GM23338 (cell line): ENCODE measurements at regions not wholly inside any gene's neighbourhood (a gene's known extent, or its start where the extent isn't known, plus 50 kb on each side); places are given as distances from the start of the nearest gene placed in this dataset.

ENCODE experiments used
- ATAC-seq: fragments of 200-7000 bp; cut with Tn5 transposase; 3 replicates; pipeline ENCODE4 v1.9.1; 2020
- DNase-seq: peaks from one replicate; pipeline ENCODE4 v3.0.0-alpha.2; 2015; ENCODE audit warnings: low spot score
- H2AFZ ChIP-seq: fragments of 200-600 bp; sonication (generic); 2 replicates; pipeline ENCODE4 v1.8.0; 2016; ENCODE audit warnings: antibody characterized with exemption, mild to moderate bottlenecking, moderate library complexity
- H3F3A ChIP-seq: fragments of 200-600 bp; sonication (generic); replicated peaks from 2 replicates; pipeline ENCODE4 v1.8.0; 2017; ENCODE audit warnings: antibody characterized with exemption, mixed run types, low read depth
- H3K27ac ChIP-seq: fragments of 200-600 bp; sonication (generic); 2 replicates; pipeline ENCODE4 v1.6.1; 2016; ENCODE audit warnings: low read depth
- H3K27me3 ChIP-seq: fragments of 200-600 bp; sonication (generic); 2 replicates; pipeline ENCODE4 v1.8.0; 2016; ENCODE audit warnings: mild to moderate bottlenecking, mixed run types, moderate library complexity; ENCODE audit not compliant: insufficient read depth
- H3K36me3 ChIP-seq: fragments of 200-600 bp; sonication (generic); 2 replicates; pipeline ENCODE4 v1.8.0; 2016; ENCODE audit warnings: mild to moderate bottlenecking; ENCODE audit not compliant: insufficient read depth
- H3K4me1 ChIP-seq: fragments of 200-600 bp; sonication (generic); 2 replicates; pipeline ENCODE4 v1.8.0; 2016; ENCODE audit warnings: mild to moderate bottlenecking, moderate library complexity; ENCODE audit not compliant: insufficient read depth
- H3K4me2 ChIP-seq: fragments of 200-600 bp; sonication (generic); 2 replicates; pipeline ENCODE4 v1.7.1; 2017; ENCODE audit warnings: mixed run types
- H3K4me3 ChIP-seq: fragments of 200-600 bp; sonication (generic); 2 replicates; pipeline ENCODE4 v1.6.1; 2016; ENCODE audit warnings: mixed run types
- H3K79me2 ChIP-seq: fragments of 200-600 bp; sonication (generic); replicated peaks from 2 replicates; pipeline ENCODE4 v1.8.0; 2017; ENCODE audit warnings: mild to moderate bottlenecking; ENCODE audit not compliant: insufficient read depth
- H3K9me2 ChIP-seq: fragments of 200-600 bp; sonication (generic); 2 replicates; pipeline ENCODE4 v1.8.0; 2017; ENCODE audit not compliant: insufficient read depth
- H4K20me1 ChIP-seq: fragments of 200-600 bp; sonication (generic); replicated peaks from 2 replicates; pipeline ENCODE4 v1.8.0; 2017; ENCODE audit warnings: mild to moderate bottlenecking; ENCODE audit not compliant: insufficient read depth
- H3K27ac Mint-ChIP-seq: 2 replicates; pipeline ENCODE4 v1.8.0; 2020; ENCODE audit warnings: inconsistent platforms, mild to moderate bottlenecking, moderate library complexity, mixed read lengths
- H3K27me3 Mint-ChIP-seq: 3 replicates; pipeline ENCODE4 v1.8.0; 2022; ENCODE audit warnings: low read depth, mild to moderate bottlenecking, moderate library complexity, mixed read lengths, inconsistent platforms; ENCODE audit not compliant: insufficient read depth, poor library complexity
- H3K36me3 Mint-ChIP-seq: 3 replicates; pipeline ENCODE4 v1.8.0; 2021; ENCODE audit warnings: low read depth, mild to moderate bottlenecking, inconsistent platforms, moderate library complexity, mixed read lengths
- H3K4me1 Mint-ChIP-seq: 3 replicates; pipeline ENCODE4 v1.8.0; 2020; ENCODE audit warnings: mild to moderate bottlenecking, inconsistent platforms, mixed read lengths
- H3K4me3 Mint-ChIP-seq: 3 replicates; pipeline ENCODE4 v1.8.0; 2021; ENCODE audit warnings: moderate library complexity, mild to moderate bottlenecking, inconsistent platforms, mixed read lengths
- H3K9me3 Mint-ChIP-seq: 3 replicates; pipeline ENCODE4 v1.8.0; 2020; ENCODE audit warnings: moderate library complexity, mild to moderate bottlenecking, inconsistent platforms, mixed read lengths
- CREB1 ChIP-seq: fragments of 250-450 bp; sonication (Bioruptor Pico); IDR thresholded peaks from 2 replicates; pipeline ENCODE4 v1.5.0; 2020; ENCODE audit warnings: low read depth, mild to moderate bottlenecking, moderate library complexity
- EZH2 ChIP-seq: fragments of 200-600 bp; sonication (generic); IDR thresholded peaks from one replicate; pipeline ENCODE4 v1.8.0; 2017; ENCODE audit warnings: antibody characterized with exemption, mild to moderate bottlenecking, low read depth; ENCODE audit not compliant: unreplicated experiment
- EZH2phosphoT487 ChIP-seq: fragments of 200-600 bp; sonication (generic); IDR thresholded peaks from one replicate; pipeline ENCODE4 v1.8.1; 2018; ENCODE audit warnings: antibody characterized with exemption; ENCODE audit not compliant: unreplicated experiment
- JUNB ChIP-seq: IDR thresholded peaks from one replicate; pipeline ENCODE4 v1.6.1; 2016; ENCODE audit warnings: antibody characterized with exemption; ENCODE audit not compliant: unreplicated experiment
- POLR2AphosphoS5 ChIP-seq: IDR thresholded peaks from 2 replicates; pipeline ENCODE4 v1.6.1; 2016; ENCODE audit warnings: antibody characterized with exemption, low read depth
- STAT1 ChIP-seq: IDR thresholded peaks from one replicate; pipeline ENCODE4 v1.6.1; 2016; ENCODE audit warnings: antibody characterized with exemption; ENCODE audit not compliant: unreplicated experiment
- ZNF114 ChIP-seq: fragments of 250-450 bp; sonication (Bioruptor Pico); IDR thresholded peaks from 2 replicates; pipeline ENCODE4 v1.5.0; 2020; ENCODE audit warnings: mild to moderate bottlenecking, moderate library complexity
- ZNF331 ChIP-seq: fragments of 250-450 bp; sonication (Bioruptor Pico); IDR thresholded peaks from 2 replicates; pipeline ENCODE4 v1.5.0; 2020; ENCODE audit warnings: low read depth, mild to moderate bottlenecking, moderate library complexity
- TF ChIP-seq, protein P1 (sequence below): fragments of 250-450 bp; sonication (Bioruptor Pico); IDR thresholded peaks from 2 replicates; pipeline ENCODE4 v1.5.0; 2020; ENCODE audit warnings: mild to moderate bottlenecking, moderate library complexity
- TF ChIP-seq, protein P2 (sequence below): IDR thresholded peaks from one replicate; pipeline ENCODE4 v1.6.1; 2018; ENCODE audit warnings: antibody characterized with exemption; ENCODE audit not compliant: unreplicated experiment
- TF ChIP-seq, protein P3 (sequence below): IDR thresholded peaks from 2 replicates; pipeline ENCODE4 v1.6.1; 2016; ENCODE audit warnings: antibody characterized with exemption

DNA sequence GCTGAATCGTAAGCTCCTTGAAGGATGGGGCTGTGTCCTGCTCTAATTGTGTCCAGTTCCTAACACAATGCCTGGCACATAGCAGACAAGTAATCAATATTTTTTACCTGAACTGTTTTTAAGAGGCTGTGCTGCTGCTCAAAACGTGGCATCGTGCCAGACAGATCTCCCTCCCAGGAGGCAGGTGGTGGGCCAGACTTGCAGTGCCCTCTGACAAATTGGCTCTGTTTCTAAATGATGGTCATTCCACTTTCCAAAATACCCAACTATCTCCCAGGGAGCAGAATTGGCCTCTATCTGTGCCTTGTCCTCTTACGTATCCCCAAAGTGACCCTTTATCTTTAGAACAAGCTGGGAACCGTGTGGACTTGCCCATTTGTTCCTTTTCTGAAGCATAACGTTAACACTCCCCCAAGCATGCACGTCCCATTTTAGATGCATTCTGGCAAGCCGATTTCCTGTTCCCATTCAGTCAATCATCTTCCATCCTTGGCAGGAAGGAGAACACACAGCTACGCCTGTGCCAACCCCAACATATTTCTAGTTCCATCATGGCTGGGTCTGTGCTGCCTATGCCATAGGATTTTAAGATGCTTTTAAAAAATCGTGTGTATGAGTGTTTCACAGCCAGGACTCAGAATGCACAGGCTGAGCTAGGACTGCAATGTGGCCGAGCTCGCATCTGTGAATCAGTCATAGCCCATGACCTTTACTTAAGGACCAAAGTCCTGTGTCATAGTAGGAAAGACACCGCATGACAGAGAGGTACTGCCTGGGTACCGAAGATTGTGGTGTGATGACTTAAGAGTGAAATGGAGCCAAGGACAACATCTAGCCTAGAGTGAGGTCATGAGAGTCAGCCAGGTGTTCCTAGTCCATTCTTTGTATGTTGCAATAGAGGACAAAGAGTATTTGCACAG, 408.6 kb downstream of the PRDM2 start:
- no peaks in the 10 kb centered on the region for H3F3A ChIP-seq
- H3K27me3 ChIP-seq, result no peaks in the 10 kb centered on the region
- no peaks in the 10 kb centered on the region for H3K36me3 ChIP-seq
- H3K27me3 Mint-ChIP-seq, result peaks cover 5% of the 10 kb centered on the region
- no peak overlapping the region for H3K27ac ChIP-seq
- no peak overlapping the region for H3K27ac Mint-ChIP-seq
- no peaks in the 10 kb centered on the region for H3K4me1 ChIP-seq
- no peaks in the 10 kb centered on the region; the same call in 2 of the 3 replicates for H3K4me1 Mint-ChIP-seq
- no peak overlapping the region for H3K4me3 Mint-ChIP-seq
- no peaks in the 10 kb centered on the region for H3K79me2 ChIP-seq
- TF ChIP-seq, protein P1, sequence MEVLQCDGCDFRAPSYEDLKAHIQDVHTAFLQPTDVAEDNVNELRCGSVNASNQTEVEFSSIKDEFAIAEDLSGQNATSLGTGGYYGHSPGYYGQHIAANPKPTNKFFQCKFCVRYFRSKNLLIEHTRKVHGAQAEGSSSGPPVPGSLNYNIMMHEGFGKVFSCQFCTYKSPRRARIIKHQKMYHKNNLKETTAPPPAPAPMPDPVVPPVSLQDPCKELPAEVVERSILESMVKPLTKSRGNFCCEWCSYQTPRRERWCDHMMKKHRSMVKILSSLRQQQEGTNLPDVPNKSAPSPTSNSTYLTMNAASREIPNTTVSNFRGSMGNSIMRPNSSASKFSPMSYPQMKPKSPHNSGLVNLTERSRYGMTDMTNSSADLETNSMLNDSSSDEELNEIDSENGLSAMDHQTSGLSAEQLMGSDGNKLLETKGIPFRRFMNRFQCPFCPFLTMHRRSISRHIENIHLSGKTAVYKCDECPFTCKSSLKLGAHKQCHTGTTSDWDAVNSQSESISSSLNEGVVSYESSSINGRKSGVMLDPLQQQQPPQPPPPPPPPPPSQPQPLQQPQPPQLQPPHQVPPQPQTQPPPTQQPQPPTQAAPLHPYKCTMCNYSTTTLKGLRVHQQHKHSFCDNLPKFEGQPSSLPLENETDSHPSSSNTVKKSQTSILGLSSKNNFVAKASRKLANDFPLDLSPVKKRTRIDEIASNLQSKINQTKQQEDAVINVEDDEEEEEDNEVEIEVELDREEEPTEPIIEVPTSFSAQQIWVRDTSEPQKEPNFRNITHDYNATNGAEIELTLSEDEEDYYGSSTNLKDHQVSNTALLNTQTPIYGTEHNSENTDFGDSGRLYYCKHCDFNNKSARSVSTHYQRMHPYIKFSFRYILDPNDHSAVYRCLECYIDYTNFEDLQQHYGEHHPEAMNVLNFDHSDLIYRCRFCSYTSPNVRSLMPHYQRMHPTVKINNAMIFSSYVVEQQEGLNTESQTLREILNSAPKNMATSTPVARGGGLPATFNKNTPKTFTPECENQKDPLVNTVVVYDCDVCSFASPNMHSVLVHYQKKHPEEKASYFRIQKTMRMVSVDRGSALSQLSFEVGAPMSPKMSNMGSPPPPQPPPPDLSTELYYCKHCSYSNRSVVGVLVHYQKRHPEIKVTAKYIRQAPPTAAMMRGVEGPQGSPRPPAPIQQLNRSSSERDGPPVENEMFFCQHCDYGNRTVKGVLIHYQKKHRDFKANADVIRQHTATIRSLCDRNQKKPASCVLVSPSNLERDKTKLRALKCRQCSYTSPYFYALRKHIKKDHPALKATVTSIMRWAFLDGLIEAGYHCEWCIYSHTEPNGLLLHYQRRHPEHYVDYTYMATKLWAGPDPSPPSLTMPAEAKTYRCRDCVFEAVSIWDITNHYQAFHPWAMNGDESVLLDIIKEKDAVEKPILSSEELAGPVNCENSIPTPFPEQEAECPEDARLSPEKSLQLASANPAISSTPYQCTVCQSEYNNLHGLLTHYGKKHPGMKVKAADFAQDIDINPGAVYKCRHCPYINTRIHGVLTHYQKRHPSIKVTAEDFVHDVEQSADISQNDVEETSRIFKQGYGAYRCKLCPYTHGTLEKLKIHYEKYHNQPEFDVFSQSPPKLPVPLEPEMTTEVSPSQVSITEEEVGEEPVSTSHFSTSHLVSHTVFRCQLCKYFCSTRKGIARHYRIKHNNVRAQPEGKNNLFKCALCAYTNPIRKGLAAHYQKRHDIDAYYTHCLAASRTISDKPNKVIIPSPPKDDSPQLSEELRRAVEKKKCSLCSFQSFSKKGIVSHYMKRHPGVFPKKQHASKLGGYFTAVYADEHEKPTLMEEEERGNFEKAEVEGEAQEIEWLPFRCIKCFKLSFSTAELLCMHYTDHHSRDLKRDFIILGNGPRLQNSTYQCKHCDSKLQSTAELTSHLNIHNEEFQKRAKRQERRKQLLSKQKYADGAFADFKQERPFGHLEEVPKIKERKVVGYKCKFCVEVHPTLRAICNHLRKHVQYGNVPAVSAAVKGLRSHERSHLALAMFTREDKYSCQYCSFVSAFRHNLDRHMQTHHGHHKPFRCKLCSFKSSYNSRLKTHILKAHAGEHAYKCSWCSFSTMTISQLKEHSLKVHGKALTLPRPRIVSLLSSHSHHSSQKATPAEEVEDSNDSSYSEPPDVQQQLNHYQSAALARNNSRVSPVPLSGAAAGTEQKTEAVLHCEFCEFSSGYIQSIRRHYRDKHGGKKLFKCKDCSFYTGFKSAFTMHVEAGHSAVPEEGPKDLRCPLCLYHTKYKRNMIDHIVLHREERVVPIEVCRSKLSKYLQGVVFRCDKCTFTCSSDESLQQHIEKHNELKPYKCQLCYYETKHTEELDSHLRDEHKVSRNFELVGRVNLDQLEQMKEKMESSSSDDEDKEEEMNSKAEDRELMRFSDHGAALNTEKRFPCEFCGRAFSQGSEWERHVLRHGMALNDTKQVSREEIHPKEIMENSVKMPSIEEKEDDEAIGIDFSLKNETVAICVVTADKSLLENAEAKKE (CRISPR knock-in tag), result no peak
- TF ChIP-seq, protein P2, sequence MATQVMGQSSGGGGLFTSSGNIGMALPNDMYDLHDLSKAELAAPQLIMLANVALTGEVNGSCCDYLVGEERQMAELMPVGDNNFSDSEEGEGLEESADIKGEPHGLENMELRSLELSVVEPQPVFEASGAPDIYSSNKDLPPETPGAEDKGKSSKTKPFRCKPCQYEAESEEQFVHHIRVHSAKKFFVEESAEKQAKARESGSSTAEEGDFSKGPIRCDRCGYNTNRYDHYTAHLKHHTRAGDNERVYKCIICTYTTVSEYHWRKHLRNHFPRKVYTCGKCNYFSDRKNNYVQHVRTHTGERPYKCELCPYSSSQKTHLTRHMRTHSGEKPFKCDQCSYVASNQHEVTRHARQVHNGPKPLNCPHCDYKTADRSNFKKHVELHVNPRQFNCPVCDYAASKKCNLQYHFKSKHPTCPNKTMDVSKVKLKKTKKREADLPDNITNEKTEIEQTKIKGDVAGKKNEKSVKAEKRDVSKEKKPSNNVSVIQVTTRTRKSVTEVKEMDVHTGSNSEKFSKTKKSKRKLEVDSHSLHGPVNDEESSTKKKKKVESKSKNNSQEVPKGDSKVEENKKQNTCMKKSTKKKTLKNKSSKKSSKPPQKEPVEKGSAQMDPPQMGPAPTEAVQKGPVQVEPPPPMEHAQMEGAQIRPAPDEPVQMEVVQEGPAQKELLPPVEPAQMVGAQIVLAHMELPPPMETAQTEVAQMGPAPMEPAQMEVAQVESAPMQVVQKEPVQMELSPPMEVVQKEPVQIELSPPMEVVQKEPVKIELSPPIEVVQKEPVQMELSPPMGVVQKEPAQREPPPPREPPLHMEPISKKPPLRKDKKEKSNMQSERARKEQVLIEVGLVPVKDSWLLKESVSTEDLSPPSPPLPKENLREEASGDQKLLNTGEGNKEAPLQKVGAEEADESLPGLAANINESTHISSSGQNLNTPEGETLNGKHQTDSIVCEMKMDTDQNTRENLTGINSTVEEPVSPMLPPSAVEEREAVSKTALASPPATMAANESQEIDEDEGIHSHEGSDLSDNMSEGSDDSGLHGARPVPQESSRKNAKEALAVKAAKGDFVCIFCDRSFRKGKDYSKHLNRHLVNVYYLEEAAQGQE, result no peak
- no peak for TF ChIP-seq ZNF114
- TF ChIP-seq CREB1 (CRISPR knock-in tag), result no peak
- no peak for TF ChIP-seq EZH2
- TF ChIP-seq JUNB, result no peak
- TF ChIP-seq EZH2phosphoT487, result no peak
- TF ChIP-seq, protein P3, sequence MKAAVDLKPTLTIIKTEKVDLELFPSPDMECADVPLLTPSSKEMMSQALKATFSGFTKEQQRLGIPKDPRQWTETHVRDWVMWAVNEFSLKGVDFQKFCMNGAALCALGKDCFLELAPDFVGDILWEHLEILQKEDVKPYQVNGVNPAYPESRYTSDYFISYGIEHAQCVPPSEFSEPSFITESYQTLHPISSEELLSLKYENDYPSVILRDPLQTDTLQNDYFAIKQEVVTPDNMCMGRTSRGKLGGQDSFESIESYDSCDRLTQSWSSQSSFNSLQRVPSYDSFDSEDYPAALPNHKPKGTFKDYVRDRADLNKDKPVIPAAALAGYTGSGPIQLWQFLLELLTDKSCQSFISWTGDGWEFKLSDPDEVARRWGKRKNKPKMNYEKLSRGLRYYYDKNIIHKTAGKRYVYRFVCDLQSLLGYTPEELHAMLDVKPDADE, result no peak
- TF ChIP-seq ZNF331 (CRISPR knock-in tag), result no peak
- no peak for TF ChIP-seq POLR2AphosphoS5
- no peak for TF ChIP-seq STAT1
- no peak overlapping the region for H3K4me3 ChIP-seq
- ATAC-seq, result no peak
- no peaks in the 10 kb centered on the region for H3K36me3 Mint-ChIP-seq
- H4K20me1 ChIP-seq, result no peaks in the 10 kb centered on the region
- no peak overlapping the region for H2AFZ ChIP-seq
- peaks cover 7% of the 10 kb centered on the region; the same call in 1 of the 2 replicates for H3K9me2 ChIP-seq
- no peak for DNase-seq
- no peaks in the 10 kb centered on the region for H3K9me3 Mint-ChIP-seq
- no peak overlapping the region for H3K4me2 ChIP-seq
